ENCODE measurements at regions not wholly inside any gene's neighbourhood (a gene's known extent, or its start where the extent isn't known, plus 50 kb on each side); places are given as distances from the start of the nearest gene placed in this dataset.

DNA sequence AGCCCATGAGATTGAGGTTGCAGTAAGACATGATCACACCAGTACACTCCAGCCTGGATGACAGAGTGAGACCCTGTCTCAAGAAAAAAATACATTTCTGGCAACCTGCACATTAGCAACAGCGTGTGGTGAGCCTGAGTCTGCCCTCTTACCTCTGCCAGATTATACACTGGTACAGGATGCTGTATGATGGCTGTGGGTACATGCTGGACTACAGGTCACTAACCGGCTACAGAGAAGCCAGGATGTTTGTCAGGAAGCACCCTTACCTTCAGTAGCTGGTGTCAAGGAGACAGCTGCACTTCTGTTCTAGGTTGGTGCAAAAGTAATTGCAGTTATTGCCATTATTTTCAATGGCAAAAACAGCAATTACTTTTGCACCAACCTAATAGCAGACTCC is 575.7 kb downstream of the NPHP4 start:
- TF ChIP-seq, protein P1, sequence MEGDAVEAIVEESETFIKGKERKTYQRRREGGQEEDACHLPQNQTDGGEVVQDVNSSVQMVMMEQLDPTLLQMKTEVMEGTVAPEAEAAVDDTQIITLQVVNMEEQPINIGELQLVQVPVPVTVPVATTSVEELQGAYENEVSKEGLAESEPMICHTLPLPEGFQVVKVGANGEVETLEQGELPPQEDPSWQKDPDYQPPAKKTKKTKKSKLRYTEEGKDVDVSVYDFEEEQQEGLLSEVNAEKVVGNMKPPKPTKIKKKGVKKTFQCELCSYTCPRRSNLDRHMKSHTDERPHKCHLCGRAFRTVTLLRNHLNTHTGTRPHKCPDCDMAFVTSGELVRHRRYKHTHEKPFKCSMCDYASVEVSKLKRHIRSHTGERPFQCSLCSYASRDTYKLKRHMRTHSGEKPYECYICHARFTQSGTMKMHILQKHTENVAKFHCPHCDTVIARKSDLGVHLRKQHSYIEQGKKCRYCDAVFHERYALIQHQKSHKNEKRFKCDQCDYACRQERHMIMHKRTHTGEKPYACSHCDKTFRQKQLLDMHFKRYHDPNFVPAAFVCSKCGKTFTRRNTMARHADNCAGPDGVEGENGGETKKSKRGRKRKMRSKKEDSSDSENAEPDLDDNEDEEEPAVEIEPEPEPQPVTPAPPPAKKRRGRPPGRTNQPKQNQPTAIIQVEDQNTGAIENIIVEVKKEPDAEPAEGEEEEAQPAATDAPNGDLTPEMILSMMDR (IDR thresholded peaks at IDR 0.05), result no peak
- TF ChIP-seq EZH2phosphoT487 (IDR thresholded peaks at IDR 0.05), result no peak

Measured in neural progenitor cell (in vitro differentiated cells).